ENCODE measurements at regions not wholly inside any gene's neighbourhood (a gene's known extent, or its start where the extent isn't known, plus 50 kb on each side); places are given as distances from the start of the nearest gene placed in this dataset.

GRCh38 chr15:26323566-26323965 is 449.3 kb downstream of the GABRB3 start:
- TF ChIP-seq CTCF (IDR thresholded peaks at IDR 0.05; ENCODE audit: low read depth, low read length) (no peak), POLR2A (IDR thresholded peaks at IDR 0.05; ENCODE audit: extremely low read depth, insufficient read length) (no peak), MAX (IDR thresholded peaks at IDR 0.05; ENCODE audit: low read depth, low read length) (no peak), MYC (IDR thresholded peaks at IDR 0.05; ENCODE audit: low read depth, low read length) (no peak)
